ENCODE measurements at regions not wholly inside any gene's neighbourhood (a gene's known extent, or its start where the extent isn't known, plus 50 kb on each side); places are given as distances from the start of the nearest gene placed in this dataset.

DNA sequence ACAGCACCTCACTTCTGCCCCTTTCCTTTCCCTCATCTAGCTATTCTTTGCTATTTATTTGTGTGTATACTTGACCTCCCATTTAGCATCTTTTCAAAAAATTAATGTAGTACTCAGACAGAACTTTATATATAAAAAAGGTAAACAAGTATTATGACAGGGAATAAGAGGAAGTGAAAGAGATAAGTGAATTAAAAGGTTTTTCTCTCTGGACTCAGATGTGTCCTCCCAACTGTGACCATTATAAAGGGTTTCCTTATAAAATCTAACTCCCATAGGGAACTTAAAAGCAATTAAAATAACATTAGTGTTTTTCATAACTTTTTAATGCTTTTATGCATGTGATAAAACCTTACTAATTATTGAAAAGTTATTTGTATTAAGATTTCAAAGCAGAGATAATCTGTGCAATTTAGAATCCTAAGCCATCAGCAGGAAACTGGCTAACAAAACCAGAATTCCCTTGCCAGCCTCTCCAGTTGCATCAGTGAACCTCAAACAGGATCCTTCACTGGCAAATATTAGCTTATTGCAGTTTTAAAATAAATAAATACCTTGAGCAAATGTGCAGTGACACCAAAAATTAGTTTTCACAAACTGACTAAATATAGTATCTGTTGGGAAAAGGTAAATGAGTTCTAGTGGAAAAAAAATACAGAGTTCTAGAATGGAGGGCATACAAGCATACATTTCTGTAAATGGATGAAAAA lies 930.7 kb downstream of the BCL11A start:
- H3K27ac Mint-ChIP-seq: no peak overlapping the region
- no peaks in the 10 kb centered on the region for H3K36me3 Mint-ChIP-seq (ENCODE audit: low read depth)
- no peak overlapping the region for H3K4me3 Mint-ChIP-seq
- peaks cover 3% of the 10 kb centered on the region for H3K4me1 Mint-ChIP-seq (ENCODE audit: low read depth)
- no peaks in the 10 kb centered on the region for H3K27me3 Mint-ChIP-seq
- peaks cover 10% of the 10 kb centered on the region for H3K9me3 Mint-ChIP-seq

DNA sequence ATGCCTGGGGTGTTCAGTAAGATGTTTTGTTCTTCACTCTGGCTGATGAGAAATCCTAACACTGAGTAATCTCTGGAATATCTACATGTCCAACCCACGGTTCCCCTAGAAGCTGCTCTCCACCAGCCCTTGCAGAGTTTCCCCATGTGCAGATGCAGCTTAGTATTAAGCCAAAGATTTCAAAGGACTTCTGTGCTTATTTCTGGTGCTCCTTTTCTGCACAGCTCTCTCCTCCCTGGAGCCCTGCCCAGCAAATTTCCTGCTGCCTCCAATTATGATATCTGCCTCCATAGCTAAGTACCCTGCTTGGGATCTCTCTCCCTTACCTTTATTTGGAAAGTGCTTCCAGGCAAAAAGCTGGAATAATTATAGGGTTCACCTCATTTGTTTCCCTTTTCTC lies 949.3 kb downstream of the BCL11A start:
- H3K27ac Mint-ChIP-seq: no peak overlapping the region
- H3K27me3 Mint-ChIP-seq: no peaks in the 10 kb centered on the region
- no peak overlapping the region for H3K4me3 Mint-ChIP-seq
- H3K9me3 Mint-ChIP-seq: peaks cover 8% of the 10 kb centered on the region
- no peaks in the 10 kb centered on the region for H3K4me1 Mint-ChIP-seq (ENCODE audit: low read depth)
- H3K36me3 Mint-ChIP-seq (ENCODE audit: low read depth): no peaks in the 10 kb centered on the region

DNA sequence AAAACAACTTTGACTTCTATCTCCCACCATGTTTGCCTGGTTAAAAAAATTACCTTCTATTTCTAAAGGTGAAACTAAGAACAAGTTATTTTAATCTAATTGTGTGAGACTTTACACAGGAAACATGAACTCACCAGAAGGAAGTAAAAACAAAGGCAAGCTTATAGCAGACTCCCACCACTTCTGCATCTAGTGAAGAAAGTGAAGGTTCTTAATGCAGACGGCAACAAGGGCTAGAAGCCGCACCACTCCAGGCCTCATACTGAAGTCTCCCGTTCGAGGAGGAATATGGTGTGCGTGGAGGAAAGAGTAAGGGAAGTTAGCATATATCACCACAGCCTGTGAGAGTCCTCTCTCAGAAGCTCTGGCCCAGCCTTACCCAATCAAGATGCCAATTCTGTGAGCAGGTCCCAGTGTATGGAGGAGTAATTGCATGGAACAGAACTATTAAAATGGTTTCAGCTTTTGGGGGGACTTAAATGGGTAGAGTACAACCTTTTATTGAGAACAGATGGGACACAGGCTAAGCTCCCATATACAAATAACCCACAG lies 958.7 kb downstream of the BCL11A start:
- H3K27me3 Mint-ChIP-seq: no peaks in the 10 kb centered on the region
- H3K27ac Mint-ChIP-seq: no peak overlapping the region
- no peaks in the 10 kb centered on the region for H3K36me3 Mint-ChIP-seq (ENCODE audit: low read depth)
- no peak overlapping the region for H3K4me3 Mint-ChIP-seq
- H3K4me1 Mint-ChIP-seq (ENCODE audit: low read depth): peaks cover 15% of the 10 kb centered on the region
- H3K9me3 Mint-ChIP-seq: peaks cover 3% of the 10 kb centered on the region

DNA sequence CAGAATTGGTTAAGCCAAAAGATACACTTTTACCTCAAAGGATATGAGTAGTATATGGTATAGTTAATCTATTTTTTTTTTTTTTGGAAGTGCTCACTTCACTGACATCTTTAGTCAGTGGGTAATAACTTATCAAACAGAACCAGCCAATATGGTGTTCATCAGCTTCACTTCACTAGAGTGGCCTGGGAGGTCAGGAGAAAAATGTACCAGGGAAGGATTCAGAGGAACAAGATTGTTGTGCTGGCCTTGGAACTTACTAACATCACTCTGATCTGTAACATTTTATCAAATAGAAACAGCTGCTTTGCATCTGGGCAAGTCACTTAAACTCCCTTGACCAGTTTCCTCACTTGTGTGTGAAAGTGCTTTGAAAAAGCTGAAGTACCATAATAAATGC lies 962.7 kb downstream of the BCL11A start:
- no peak overlapping the region for H3K27ac Mint-ChIP-seq
- no peak overlapping the region for H3K4me3 Mint-ChIP-seq
- peaks cover 6% of the 10 kb centered on the region for H3K27me3 Mint-ChIP-seq
- peaks cover 3% of the 10 kb centered on the region for H3K9me3 Mint-ChIP-seq
- peaks cover 15% of the 10 kb centered on the region for H3K4me1 Mint-ChIP-seq (ENCODE audit: low read depth)
- H3K36me3 Mint-ChIP-seq (ENCODE audit: low read depth): no peaks in the 10 kb centered on the region

DNA sequence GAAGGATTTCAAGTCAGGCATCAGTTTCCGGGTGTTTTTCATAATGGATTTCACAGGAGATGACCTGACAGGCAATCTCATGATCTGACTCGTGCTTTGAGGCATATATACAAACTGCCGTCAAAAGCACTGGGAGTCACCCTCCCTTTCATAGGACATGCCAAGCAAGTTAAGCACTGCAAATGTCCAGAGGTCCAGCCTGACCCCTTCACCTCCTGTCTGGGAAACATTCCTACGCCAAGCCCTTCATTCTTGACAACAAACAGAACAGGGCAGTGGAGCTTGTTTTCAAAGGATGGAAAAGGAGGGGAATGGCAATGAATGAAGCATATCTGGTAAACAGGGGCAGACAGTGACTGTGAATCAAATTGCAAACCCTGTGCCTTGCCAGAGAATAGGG lies 963.6 kb downstream of the BCL11A start:
- Mint-ChIP-seq H3K9me3 (peaks cover 3% of the 10 kb centered on the region), H3K36me3 (ENCODE audit: low read depth) (no peaks in the 10 kb centered on the region), H3K4me3 (no peak overlapping the region), H3K27ac (no peak overlapping the region), H3K27me3 (peaks cover 6% of the 10 kb centered on the region), H3K4me1 (ENCODE audit: low read depth) (peaks cover 13% of the 10 kb centered on the region)

DNA sequence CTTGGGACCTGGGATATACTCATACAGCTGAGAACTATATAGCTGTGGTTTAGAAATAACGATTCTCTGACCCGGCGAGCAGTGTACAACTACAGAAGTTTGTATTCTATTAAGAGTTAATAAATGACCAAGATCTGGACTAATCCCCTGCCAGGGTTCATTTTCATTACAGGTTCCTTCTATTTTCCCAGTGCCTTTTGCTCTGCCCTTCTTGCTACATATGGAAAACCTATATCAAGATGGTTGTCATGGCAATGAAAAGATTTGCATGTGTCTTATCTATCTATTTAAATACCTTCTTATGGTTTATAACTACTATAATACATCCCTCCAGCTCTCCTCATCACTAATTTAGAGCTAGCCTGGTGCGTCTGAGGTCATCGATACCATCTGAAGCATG lies 965.2 kb downstream of the BCL11A start:
- Mint-ChIP-seq H3K9me3 (peaks cover 3% of the 10 kb centered on the region), H3K27me3 (peaks cover 6% of the 10 kb centered on the region), H3K4me1 (ENCODE audit: low read depth) (no peaks in the 10 kb centered on the region), H3K27ac (no peak overlapping the region), H3K36me3 (ENCODE audit: low read depth) (no peaks in the 10 kb centered on the region), H3K4me3 (no peak overlapping the region)

DNA sequence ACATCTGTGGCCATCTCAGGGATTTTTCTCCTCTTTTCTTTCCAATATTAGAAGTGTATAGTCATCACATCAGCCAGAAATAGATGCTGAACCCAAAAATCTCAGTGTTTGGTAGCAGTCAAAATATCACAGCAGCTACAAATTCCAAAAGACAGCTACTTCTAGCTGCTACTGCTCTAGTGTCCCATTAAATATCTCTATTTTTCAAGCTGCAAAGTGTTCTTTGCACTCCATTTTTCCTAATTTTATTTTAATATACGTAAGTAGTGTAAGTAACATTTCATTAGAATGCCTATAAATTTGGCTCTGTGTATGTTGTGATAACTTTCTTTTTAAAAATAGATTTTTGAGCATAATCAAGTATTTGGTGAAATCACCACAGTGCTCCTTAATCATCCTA lies 967.3 kb downstream of the BCL11A start:
- Mint-ChIP-seq H3K27me3 (peaks cover 6% of the 10 kb centered on the region), H3K4me3 (no peak overlapping the region), H3K36me3 (ENCODE audit: low read depth) (no peaks in the 10 kb centered on the region), H3K9me3 (no peaks in the 10 kb centered on the region), H3K27ac (no peak overlapping the region), H3K4me1 (ENCODE audit: low read depth) (no peaks in the 10 kb centered on the region)

DNA sequence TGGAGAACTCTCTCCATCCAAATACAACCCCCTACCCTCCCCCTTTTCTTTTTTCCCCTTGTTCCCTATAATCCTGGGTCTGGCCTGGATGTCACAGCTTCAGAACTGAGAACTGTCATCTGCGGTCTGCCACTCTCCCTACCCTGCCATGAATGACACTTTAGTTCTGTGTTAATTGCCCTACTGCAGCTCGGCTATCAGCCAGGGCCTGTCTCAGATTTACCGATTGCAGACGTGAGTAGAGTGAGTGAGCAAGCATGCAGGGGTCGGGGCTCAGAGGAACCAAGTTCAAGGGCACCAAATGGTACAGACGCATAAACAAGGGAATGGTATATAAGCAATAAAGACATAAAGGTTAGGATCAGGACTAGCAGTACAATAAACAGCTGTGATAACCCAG lies 967.8 kb downstream of the BCL11A start:
- H3K4me1 Mint-ChIP-seq (ENCODE audit: low read depth): no peaks in the 10 kb centered on the region
- H3K9me3 Mint-ChIP-seq: no peaks in the 10 kb centered on the region
- no peak overlapping the region for H3K27ac Mint-ChIP-seq
- H3K27me3 Mint-ChIP-seq: peaks cover 6% of the 10 kb centered on the region
- H3K36me3 Mint-ChIP-seq (ENCODE audit: low read depth): peaks cover 1% of the 10 kb centered on the region
- H3K4me3 Mint-ChIP-seq: no peak overlapping the region

DNA sequence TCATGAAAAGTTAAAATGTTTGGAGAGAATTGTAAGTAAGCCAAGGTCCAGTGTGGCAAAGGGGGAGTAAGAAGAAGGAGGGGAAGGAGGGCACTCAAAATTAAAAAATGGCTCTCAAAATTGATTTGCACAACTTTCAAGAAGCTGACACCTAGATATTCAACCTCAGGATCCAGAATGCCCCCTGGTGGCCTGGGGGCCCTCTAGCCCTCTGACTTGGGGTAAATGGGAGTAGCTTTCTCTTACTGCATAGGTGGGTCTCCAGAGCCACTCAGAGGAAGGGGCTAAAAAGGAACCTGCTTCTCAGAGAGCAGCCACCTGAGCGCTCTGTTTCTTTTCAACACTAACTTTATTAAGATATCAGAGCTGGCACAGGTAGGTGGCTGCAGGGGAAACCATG lies 968.5 kb downstream of the BCL11A start:
- Mint-ChIP-seq H3K27ac (no peak overlapping the region), H3K9me3 (no peaks in the 10 kb centered on the region), H3K4me1 (ENCODE audit: low read depth) (no peaks in the 10 kb centered on the region), H3K4me3 (no peak overlapping the region), H3K36me3 (ENCODE audit: low read depth) (peaks cover 4% of the 10 kb centered on the region), H3K27me3 (peaks cover 6% of the 10 kb centered on the region)

DNA sequence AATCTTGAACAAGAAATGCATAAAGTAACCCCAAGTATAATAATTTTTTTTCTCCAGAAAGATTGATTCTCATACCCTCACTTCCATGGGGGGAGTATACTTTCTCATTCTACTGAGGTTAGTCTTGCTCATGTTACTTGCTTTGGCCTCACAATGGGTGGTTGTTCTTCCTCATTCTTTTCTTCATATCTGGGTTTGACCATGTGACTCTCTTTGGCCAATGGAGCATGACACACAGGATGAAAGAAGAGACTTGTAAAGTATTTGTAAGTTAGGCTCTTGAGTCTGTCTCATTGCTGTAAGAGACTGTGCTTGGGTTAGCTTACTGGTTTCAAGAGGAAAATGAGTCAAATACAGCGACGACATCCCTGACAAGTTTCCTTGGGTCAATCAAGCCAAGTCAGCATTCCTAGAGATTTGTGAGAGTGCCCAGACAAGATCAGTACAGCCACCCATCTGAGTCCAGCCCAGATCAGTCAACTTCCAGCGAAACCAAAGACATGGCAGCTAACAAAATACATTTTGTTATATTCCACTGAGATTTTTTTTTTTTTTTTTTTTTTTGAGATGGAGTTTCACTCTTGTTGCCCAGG lies 970.2 kb downstream of the BCL11A start:
- peaks cover 3% of the 10 kb centered on the region for H3K9me3 Mint-ChIP-seq
- H3K27me3 Mint-ChIP-seq: peaks cover 6% of the 10 kb centered on the region
- H3K4me1 Mint-ChIP-seq (ENCODE audit: low read depth): no peaks in the 10 kb centered on the region
- H3K4me3 Mint-ChIP-seq: no peak overlapping the region
- peaks cover 4% of the 10 kb centered on the region for H3K36me3 Mint-ChIP-seq (ENCODE audit: low read depth)
- H3K27ac Mint-ChIP-seq: no peak overlapping the region

DNA sequence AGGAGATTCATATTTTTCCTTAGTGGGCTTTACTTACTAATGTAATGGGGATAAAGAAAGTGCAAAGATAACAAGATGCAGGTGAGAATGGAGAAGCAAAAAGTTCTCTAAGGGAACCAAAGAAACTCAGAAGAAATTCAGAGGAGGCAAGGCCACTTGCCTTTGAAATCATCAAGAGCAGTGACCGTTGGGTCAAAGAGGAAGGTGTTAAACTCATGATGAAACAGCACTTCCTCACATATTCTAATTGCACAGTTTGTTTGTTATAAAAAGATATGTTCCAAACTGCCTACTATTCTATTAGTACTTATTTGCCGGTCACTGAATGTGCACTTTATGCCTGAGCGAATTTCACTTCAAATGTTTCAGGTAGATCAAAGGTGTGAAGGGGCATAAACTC lies 975.1 kb downstream of the BCL11A start:
- Mint-ChIP-seq H3K27ac (no peak overlapping the region), H3K4me3 (no peak overlapping the region), H3K27me3 (no peaks in the 10 kb centered on the region), H3K36me3 (ENCODE audit: low read depth) (peaks cover 4% of the 10 kb centered on the region), H3K4me1 (ENCODE audit: low read depth) (no peaks in the 10 kb centered on the region), H3K9me3 (peaks cover 3% of the 10 kb centered on the region)

DNA sequence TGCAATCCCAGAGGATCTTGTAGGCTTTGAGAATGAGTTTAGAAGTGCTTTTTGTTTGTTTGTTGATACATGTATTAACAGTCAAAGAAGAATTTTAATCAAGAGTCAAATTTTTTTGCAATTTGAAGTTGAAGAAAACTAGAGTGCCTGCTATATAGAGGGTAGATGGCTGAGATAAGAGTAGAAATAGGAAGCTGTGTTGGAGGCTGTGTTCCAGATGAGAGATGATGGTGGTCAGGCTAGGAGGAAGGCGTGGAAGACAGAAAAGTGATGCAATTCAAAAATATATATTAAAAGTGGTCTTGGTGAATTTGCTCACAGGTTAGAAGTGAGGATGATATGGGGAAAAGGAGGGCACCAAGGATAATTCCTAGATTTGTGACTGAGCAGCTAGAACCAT lies 978.3 kb downstream of the BCL11A start:
- H3K9me3 Mint-ChIP-seq: peaks cover 3% of the 10 kb centered on the region
- no peak overlapping the region for H3K27ac Mint-ChIP-seq
- H3K27me3 Mint-ChIP-seq: no peaks in the 10 kb centered on the region
- H3K36me3 Mint-ChIP-seq (ENCODE audit: low read depth): no peaks in the 10 kb centered on the region
- no peaks in the 10 kb centered on the region for H3K4me1 Mint-ChIP-seq (ENCODE audit: low read depth)
- H3K4me3 Mint-ChIP-seq: no peak overlapping the region

DNA sequence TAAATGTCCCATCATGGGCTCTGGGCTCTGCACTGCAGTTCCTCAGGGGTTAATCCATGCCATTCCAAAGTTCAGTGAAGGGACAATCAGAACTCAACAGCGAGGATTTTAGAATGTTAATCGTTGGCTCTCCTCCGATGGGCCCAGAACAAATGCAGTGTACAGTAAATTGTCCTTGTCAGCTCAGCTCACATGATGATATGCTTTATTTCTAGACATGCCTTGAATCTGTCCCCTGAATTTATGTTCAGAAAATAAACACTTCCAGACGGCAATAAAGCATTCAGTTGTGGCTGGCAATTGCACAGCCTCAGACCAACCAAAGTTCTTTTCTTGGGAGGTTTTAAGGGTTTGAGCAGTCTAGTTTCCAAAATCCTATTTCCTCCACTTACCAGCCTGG lies 981.2 kb downstream of the BCL11A start:
- Mint-ChIP-seq H3K27ac (no peak overlapping the region), H3K36me3 (ENCODE audit: low read depth) (no peaks in the 10 kb centered on the region), H3K4me3 (no peak overlapping the region), H3K9me3 (no peaks in the 10 kb centered on the region), H3K4me1 (ENCODE audit: low read depth) (no peaks in the 10 kb centered on the region), H3K27me3 (no peaks in the 10 kb centered on the region)

DNA sequence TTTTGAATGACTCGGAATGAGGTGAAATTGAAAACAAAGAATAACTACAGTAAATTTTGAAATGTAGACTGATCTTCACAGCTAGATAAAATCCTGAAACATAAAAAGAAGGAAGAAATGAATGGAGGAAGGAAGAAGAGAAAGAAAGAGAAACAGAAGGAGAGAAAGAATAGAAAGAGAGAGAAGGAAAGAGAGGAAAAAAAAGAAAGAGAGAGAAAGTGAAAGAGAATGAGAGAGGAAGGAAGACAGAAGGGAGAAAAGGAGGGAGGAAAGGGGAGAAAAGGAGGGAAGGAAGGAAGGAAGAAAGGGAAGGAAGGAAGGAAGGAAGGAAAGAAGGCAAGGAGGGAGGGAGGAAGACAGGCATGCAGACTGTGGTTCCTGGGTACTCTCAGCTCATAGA lies 982.6 kb downstream of the BCL11A start:
- no peak overlapping the region for H3K27ac Mint-ChIP-seq
- H3K9me3 Mint-ChIP-seq: no peaks in the 10 kb centered on the region
- no peaks in the 10 kb centered on the region for H3K4me1 Mint-ChIP-seq (ENCODE audit: low read depth)
- H3K36me3 Mint-ChIP-seq (ENCODE audit: low read depth): no peaks in the 10 kb centered on the region
- no peaks in the 10 kb centered on the region for H3K27me3 Mint-ChIP-seq
- no peak overlapping the region for H3K4me3 Mint-ChIP-seq

DNA sequence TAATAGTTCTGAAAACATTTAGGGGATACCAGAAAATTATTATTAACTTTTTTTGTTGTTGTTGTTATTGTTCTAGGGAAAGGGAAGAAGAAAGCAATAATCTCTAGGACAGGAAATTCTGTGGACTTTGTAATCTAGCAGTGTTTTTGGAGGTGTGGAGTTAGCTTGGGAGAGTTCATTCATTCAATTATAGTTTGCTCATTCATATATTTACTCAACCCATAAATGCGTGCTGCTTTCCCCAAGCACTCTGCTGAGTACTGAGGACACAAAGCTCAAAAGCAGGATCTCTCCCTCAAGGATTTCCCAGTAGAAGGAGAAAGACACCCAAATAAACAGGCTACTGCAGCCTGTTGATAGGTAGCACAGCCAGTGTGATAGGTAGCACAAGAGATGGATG lies 984.3 kb downstream of the BCL11A start:
- H3K27ac Mint-ChIP-seq: no peak overlapping the region
- H3K4me1 Mint-ChIP-seq (ENCODE audit: low read depth): no peaks in the 10 kb centered on the region
- no peaks in the 10 kb centered on the region for H3K36me3 Mint-ChIP-seq (ENCODE audit: low read depth)
- H3K9me3 Mint-ChIP-seq: no peaks in the 10 kb centered on the region
- no peaks in the 10 kb centered on the region for H3K27me3 Mint-ChIP-seq
- H3K4me3 Mint-ChIP-seq: no peak overlapping the region

DNA sequence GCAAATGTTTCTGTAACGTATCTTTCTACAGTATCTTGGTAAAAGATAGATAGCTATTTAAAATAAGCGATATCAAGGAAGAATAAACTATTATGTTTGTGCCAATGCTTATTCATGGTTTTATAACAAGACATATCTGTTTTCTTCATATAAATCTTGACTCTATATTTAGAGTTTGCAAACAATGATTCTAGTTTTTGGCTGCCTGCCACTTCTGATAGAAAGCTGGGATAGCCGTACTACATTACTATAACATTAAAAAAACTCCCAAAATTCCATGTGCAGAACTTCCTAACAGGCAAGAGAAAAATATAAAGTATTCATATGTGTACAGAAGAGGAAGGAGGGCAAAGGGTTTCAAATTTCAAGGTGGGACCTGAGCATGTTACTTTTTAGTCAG lies 985.0 kb downstream of the BCL11A start:
- H3K27ac Mint-ChIP-seq: no peak overlapping the region
- no peaks in the 10 kb centered on the region for H3K4me1 Mint-ChIP-seq (ENCODE audit: low read depth)
- no peaks in the 10 kb centered on the region for H3K9me3 Mint-ChIP-seq
- H3K27me3 Mint-ChIP-seq: no peaks in the 10 kb centered on the region
- H3K4me3 Mint-ChIP-seq: no peak overlapping the region
- H3K36me3 Mint-ChIP-seq (ENCODE audit: low read depth): no peaks in the 10 kb centered on the region
